NCI-H748 (cell line): ENCODE measurements at regions not wholly inside any gene's neighbourhood (a gene's known extent, or its start where the extent isn't known, plus 50 kb on each side); places are given as distances from the start of the nearest gene placed in this dataset.

Experiments
- DNase-seq: peaks from one replicate; lab custom pipeline; 2025; ENCODE audit not compliant: unreplicated experiment; lab: John Stamatoyannopoulos, UW

DNA sequence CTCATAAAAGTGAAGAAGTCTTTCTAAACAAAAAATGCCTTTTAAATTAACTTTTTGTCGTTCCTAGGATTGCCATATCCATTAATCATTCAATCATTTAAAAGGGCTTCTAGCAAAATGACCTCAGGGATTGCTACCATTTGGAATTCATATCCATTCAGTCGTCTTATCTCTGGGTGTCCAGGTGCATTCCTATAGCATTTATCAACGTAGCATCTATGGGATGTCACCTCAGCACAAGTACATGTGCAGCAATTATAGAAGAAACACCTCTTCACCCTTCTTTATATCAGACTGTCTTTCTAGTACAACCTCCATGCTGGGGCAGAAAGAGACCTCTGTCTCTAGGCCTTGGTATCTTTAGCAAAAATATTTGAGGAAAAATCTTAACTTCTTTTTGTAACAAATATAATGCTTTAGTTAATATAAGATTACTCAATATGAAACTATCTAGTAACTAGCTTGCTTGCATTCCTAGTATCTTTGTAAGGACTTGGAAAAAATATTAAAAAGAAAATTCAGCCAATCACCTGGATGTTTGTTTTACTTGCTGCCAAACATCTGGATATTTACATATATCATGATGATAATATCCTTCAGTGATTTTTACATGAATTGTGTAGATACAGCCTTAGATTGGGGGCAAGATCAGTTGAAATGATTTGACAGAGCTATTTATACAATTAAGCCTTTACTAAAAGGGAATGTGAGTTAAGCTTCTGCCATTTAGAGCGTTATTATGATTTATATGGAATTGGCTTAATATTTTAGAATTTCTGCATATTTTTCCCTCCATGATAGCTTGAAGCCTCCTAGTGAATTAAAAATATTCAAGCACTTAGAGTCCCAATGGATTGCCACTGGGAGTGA lies 356.8 kb downstream of the HDGFL1 start:
- no peak for DNase-seq

DNA sequence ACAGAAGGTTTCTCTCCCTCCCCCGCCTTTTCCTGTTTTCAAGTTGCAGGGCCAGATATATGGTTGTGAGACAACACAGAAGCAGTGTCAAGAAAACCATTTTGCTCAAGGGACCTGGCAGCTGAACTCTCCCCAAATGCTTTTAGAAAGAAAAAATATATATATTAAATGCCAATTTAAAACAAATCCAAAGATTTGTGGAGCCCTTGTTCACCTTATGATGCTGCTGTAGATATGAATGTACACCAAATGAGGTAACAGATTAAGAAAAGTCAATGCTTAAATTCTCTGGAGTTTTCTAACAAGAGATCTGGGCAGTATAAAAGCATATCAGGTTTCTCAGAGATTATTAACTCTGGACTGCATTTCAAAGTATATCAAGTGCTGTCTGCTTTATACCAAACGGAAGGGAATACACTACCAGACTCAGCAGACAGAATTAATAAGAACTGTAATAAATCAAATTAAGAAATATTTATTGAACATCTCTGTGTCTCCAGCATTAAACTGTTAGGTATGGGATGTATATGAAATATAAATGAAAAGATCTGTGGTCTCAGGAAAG lies 357.5 kb downstream of the HDGFL1 start:
- peak; percentile 21 for DNase-seq

DNA sequence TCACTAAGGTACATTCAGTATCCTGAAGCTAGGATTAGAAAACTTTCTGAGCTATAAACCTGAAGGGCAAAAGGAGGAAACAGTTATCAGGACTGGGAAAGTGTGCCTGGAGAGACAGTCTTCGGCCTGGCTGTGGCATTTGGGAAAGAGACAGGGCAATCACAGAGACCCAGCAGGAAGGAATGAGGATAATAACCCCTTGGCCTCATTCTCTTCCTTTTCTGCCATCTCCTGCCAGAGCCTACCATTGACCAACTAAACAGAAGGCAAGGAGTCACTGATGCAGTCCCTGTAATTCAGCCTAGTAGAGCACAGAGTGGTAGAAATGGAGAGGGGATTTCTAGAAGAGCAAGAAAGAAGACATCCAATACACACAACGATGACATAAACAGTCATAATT lies 359.4 kb downstream of the HDGFL1 start:
- DNase-seq, result no peak

DNA sequence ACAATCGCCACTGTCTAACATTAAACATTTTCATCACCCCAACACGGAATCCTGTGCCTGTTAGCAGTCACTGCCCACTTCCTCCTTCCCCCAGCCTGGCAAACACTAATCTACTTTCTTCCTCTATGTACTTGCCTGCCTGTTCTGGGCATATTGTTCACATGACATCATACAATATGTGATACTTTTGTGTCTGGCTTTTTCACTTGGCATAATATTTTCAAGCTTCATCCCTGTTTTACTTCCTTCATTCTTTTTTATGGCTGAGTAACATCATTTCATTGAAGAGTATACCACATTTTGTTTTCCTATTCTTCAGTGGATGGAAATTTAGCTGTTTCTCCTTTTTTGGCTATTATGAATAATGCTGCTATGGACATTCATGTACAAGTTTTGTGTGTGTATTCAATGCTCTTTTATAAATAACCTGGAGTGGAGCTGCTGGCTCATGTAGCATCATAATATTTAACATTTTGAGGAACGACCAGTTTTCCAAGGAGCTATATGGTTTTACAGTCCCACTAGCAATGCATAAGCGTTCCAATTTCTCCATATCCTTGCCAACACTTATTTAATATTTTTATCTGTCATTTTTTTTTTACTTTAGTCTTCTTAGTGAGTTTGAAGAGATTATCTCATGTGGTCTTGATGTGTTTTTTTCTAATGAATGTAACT lies 360.1 kb downstream of the HDGFL1 start:
- no peak for DNase-seq

DNA sequence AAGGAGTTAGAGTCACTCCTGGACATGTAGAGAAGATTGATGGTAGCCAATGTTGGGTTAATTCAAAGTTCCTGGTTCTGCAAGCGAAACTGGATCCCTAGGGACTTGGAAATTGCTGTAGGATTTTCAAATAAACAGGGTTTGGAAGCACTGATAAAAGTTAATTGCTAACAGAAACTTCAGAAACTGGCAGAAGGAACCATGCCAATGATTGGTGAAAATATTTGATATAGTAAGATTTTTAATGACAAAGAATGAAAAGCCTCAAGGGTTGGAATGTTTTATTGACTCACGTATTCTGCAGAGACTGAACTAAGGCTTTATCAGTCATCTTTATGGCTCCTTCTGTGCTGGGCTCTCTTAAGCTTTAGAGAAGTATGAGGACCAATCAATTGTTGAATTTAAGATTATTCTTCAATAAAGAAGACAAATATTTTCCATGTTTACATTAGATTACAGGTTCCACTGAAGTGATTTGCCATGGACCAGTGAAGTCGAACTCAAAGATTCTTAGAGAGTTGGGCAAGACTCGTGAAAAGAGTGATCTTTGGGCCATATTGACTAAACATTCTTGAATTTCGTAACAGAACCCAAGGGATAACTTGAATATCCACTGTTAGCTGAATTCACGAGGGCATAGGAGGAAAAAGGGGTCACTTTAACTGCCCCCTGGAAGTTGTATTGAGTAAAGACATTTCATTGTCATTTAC lies 371.4 kb downstream of the HDGFL1 start:
- DNase-seq, result no peak

DNA sequence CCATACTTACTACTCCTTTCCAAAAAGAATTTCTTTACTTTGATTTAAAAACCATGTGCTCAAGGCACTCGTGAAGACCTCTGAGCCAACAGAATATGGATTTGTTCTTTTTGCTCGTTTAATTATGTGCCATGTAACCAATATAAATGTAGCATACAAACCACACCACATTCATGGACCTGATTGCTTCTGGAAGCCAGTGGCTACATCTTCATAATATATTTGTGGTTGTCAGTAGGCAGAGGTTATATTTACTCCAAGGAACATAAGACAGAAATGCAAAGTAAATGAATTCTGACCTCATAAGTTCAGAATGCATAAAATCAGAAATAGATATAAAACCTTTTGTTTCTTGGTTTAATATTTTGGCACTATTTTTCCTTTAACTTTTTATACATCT lies 373.0 kb downstream of the HDGFL1 start:
- DNase-seq, result no peak

DNA sequence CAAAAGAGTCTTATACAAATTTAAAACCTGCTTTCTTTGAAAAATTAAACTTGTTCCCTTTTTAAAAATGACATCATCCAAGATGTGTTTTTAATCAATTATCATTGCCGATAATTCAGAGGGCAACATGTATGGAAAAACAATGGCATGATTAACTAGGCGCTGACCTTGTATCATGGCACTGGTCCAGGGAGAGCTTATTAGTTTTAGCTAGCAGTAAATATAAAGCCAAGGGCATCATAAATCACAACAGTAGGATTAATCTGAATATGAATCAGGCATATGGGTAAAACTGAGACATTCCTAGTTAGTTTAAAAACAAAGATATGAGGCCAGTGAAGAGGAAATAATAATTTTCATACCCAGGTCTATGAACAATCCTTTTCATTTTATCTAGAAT lies 374.0 kb downstream of the HDGFL1 start:
- no peak for DNase-seq

DNA sequence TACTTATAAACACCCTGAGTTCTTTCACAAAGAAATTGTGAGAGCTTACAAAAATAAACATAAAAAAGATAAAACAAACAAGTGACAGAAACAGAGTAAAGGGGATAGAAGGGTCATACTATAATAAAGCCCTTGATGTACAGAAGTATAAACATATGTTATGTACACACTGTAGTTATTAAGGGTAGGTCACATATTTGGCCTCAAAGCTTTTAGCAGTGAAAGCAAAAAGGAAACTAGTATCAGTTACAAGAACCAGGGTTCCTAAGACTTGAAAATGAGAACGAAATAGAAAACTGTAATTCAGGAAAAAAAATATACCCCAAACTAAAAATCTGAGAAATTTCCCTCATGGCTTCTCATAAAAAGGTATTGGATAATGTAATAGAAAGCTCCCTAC lies 380.6 kb downstream of the HDGFL1 start:
- DNase-seq, result peak; percentile 16

DNA sequence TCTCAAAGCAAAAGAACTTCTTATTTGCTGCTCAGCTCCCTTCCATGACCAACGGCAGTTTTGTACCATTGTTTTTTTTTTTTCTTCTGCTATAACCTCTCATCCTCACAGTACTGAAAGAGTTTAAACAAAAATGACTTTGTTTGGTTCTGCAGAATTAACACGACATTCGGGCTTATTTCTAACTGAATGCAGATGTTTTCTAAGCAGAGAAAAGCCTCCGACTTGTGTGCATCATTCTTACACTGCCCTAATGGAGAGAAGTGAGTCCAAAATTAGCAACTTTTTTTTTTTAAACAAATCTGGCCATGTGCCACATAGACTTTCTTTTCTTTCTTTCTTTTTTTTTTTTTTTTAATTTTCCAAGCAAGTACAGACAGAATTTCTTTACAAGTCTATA lies 382.7 kb downstream of the HDGFL1 start:
- DNase-seq, result no peak

DNA sequence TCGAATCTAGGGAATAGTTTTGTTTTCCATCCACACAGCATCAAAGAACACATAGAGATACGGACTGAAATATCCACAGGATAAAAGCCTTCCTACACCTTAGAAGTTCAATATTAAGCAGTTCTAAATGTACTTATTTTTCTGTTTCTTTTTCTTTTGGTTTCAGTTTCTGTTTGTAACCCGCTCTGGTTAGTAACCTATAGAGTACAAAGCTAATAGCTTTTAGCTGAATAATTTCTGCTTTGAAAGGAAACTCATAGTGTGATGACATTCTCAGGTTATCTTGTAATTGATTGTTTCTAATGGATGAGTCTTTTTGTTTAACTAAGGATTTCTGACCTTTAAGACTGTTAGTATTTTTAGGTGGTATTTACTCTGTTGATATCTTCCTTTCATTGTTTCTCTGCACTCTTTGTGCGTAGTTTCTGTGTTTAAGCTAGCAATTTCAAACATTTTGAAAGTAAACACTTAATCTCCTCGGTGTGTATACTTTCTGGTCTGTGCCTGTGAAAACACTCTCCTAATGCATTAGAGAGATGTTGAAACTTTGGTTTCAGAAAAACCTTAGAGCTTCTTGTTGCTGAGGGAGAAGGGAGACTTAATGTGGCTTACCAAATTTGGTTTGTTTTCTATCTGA lies 385.5 kb downstream of the HDGFL1 start:
- peak; percentile 59 for DNase-seq

DNA sequence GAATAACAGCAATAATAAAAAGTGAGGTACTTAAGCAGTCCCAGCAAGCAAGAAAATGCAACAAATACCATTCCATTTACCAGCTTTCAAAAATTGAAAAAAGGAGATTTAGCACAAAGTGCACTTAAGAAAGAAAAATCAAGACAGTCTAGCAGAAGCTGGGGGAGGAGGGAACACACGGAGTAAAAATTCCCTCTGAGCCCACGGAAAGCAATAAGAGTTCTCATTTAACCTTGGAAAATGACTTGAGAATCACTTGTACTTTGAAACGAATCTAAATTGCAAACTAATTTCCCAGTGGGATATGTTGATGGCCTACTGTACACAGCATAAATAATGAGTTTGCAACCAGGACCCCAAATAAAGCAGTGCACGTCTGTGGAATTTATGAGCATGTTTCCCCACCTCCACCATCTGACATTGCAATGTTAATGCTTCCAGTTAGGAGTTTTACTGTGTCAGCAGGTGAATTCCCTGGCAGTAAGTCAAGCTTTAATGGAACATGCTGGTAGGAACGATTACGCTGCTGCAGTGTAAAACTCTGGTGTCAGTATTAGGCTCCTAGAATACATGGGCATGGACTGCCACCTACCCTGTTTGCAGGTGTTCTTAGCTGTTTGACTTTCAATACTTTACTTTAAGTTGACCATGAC lies 386.8 kb downstream of the HDGFL1 start:
- peak; percentile 48 for DNase-seq

DNA sequence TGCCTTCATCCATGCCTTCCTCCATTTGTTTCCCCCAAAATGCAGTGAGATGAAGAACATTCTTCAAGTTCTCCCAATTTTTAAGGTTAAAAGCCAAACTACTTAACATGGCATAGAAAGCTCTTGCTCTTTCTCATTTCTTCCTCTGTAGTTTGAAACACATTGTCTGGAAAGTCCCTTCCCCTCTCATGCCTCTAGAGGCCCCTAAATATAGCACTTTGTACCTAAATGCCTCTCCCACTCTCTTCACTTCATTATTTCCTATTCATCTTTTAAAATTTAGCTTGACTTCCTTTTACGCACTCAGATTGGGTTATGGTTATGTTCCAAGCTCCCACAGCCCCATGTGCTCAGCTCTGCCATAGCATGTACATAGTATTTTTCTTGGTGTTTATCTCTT lies 389.3 kb downstream of the HDGFL1 start:
- no peak for DNase-seq

DNA sequence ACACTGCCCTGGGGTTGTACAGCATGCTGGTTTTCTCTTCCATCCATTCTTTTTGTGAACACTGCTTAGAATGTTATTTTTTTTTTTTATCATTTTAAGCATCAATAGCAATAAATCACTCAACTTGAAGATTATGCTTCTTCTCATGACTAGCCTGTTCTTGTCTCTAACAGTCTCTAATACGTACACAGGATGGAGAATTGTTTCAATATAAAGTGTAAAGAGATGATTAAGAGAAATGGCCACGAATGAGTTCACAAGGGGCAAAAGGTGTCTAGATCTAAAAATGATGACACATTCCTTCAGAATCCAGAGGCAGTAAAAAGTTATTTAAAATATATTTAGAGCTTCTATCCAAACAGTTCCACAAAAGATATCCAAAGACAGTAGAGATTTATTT lies 390.2 kb downstream of the HDGFL1 start:
- DNase-seq, result no peak

DNA sequence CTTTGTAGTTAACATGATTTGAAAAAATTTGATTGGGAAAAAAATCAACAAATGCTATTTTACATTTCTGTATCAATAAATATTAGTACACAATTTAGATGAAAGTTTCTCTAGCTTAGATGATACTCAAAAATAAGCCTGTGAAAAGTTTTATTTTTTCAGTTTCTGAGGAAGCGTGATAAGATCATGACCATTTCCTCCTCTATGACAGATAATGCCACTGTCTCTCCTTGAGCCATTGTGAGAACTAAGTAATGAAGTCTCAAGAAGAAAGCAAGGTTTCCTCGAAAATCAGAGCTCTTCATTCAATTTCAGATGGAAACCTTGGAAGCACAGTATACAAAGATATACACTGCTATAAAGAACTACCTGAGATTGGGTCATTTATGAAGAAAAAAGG lies 395.0 kb downstream of the HDGFL1 start:
- no peak for DNase-seq

DNA sequence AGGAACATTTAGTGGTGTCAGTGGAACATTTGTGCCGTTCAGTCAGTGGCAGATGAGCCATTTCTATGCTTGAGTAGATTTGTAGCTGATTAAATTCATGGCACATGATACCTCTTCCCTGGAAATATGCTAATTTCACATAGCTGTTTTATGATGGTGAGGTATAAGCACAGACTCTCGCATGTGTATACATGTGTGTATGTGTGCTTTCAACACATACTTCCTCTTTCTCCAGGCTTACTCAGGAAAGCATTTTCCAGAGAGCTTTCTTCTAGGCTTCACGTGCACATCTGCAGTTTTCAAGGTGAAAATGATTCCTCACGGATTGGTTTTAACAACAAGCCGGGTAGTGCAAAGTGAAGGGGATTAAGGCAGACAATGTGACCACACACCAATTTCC lies 396.5 kb downstream of the HDGFL1 start:
- DNase-seq, result no peak

DNA sequence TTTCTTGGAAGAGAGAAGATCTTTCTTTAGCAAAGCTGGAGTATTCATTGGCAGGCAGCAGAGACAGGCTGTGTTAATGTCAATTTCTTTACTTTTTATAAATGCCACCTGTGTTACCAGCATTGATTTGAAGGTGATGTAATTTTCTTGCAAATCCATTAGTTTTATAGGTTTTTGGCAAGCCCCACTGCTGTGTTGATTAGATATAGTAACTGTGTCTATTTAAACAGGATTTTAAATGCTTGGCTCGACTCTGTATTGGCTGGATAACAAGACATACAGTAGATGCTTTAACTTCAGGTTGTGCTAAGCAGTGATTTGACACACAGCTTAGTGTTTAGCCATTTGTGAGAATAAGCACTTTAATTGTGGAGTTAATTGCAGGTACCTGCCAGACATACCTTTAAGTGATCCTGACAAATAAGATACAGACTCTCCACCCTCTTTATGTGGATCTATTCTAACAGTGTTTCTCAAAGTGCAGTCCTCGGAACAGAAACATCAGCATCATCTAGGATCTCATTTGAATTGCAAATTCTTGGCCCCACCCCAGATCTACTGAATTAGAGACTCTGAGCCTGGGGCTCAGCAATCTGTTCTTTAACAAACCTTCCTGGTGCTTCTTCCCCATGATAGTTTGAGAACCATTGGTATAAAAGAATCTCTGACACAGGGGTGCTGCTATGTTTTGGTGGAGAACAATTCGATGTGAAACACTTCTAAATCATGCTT lies 397.5 kb downstream of the HDGFL1 start:
- peak; percentile 89 for DNase-seq

DNA sequence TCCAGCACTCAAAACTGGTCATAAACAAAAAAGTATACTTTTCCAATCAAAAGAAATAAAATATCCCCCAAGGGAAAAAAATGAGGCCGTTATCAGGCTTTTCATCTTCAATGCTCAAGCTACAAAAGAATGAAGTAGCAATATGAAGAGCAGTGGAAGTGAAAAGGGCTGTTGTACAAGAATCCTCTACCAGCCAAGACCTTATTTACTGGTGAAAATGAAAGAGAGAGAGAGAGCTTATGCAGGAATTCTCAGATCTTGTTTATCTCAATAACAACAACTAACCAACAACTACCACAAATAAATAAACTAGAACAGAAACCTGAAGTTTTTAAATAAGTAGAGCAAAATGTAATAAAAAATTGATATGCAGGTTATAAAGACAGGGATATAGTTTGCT lies 400.6 kb downstream of the HDGFL1 start:
- no peak for DNase-seq

DNA sequence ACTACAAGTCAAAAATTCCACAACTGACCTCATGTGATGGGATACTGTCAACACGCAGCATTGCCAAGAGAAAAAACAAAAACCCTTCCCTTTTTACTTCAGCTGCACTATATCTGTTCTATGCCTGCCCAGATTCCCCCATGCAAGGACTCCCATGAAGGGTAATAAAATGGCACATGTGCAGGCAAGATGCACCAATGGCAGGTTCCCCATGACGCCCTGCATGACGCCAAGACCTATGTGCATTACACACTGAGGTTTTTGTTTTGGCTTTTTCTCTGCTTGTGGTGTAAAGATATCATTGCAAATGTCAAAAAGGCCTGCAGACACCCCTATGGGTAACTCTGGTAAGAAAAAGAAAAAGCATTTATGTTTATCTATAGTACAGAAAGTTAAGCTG lies 403.4 kb downstream of the HDGFL1 start:
- no peak for DNase-seq

DNA sequence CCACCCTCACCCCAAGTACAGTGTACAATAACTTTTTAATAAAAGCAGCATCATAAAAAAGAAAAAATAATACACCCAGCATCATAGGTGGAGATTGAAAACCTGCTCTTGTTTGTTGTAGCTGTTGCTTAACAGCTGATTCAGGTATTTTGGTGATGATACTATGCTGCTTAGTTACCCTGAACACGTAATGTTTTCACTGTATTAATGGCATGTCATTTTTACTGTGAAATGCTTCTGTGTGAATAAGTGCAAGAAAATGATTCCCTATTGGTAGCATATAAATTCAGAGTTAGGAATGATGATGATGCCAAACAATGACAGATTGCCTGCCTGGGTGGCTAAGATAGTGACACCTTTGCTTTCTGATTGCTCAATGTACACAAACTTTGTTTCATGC lies 405.7 kb downstream of the HDGFL1 start:
- no peak for DNase-seq

DNA sequence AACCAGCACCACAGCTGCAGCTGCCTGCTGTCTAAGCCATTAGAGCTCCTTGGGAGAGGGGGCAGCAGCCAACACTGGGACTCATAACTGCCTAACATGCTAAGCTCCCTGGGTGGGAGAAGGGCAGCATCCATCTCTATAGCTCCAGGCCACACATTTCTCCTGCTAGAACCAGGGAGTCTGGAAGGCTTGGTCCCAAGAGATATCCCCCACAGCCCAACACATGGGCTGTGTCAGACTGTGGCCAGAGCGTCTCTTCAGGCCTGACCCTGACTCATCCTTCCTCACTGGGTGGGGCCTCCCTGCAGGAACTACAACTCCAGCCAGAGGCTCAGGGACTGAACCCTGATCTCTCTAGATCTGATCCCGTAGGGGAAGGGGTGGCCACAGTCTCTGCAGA lies 411.1 kb downstream of the HDGFL1 start:
- DNase-seq, result no peak
